ENCODE measurements at regions not wholly inside any gene's neighbourhood (a gene's known extent, or its start where the extent isn't known, plus 50 kb on each side); places are given as distances from the start of the nearest gene placed in this dataset.

DNA sequence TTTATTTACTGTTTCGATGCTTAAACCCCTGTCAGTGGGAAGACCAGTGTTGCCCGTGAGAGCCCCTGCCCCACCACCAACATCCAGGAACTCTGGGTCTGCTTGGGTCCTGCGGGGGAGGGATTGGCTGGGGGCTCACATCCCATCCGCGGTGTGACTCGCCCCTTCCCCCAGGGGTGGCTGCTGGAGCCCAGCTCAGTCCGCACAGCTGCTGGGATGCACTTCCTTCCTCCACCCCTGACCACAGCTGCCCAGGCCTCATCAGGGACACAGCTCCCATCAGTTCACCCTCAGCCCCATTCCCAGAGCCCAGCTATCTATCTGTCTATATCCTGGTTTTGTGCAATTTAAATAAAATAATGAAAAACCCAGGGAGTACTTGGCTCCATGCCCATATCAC lies 54.5 kb downstream of the JAKMIP3 start:
- H3K79me2 ChIP-seq (ENCODE audit: insufficient read depth, low read length) = no peaks in the 10 kb centered on the region
- H2AFZ ChIP-seq (ENCODE audit: low read depth, low read length, poor library complexity, severe bottlenecking) = no peak overlapping the region
- ChIA-PET CTCF (no interaction called here), POLR2A (no interaction called here), RAD21 (ENCODE audit: low non-redundant PET in 1 of 2, low total read pairs in 2 of 2, uncharacterized antibody in 2 of 2, unreplicated experiment in 2 of 2) (no interaction called here)
- no peak for TF ChIP-seq YY1 (IDR thresholded peaks at IDR 0.05; ENCODE audit: extremely low read depth, insufficient replicate concordance, low read depth, low read length)
- TF ChIP-seq ZFX (IDR thresholded peaks at IDR 0.05) = no peak
- TF ChIP-seq JUND (IDR thresholded peaks at IDR 0.05) = no peak
- intact Hi-C loops (cut with micrococcal nuclease) = no loop called here
- H3K4me1 ChIP-seq (ENCODE audit: control insufficient read depth in 1 of 2, insufficient read depth in 2 of 2, low read length in 2 of 2) = no peaks in the 10 kb centered on the region
- no peaks in the 10 kb centered on the region for H3K9me3 ChIP-seq (ENCODE audit: control insufficient read depth in 1 of 2, insufficient read depth in 1 of 2, low read depth in 1 of 2, low read length in 2 of 2)
- no peak overlapping the region for H3K9ac ChIP-seq (ENCODE audit: low read length)
- BruUV-seq (replicated peaks) = no TSS peak
- H4K20me1 ChIP-seq (ENCODE audit: insufficient read depth) = no peaks in the 10 kb centered on the region
- ATAC-seq (no peak), DNase-seq (ENCODE audit: low read depth, low spot score) (no peak)
- no peak overlapping the region for H3K4me3 ChIP-seq (replicated peaks in 1 of 2; ENCODE audit: low read depth in 1 of 2, low read length in 2 of 2)
- no peaks in the 10 kb centered on the region for H3K36me3 ChIP-seq (ENCODE audit: control insufficient read depth in 1 of 2, insufficient read depth in 2 of 2, low read length in 2 of 2)
- no peaks in the 10 kb centered on the region for H3K9me2 ChIP-seq (ENCODE audit: insufficient read depth)
- no peaks in the 10 kb centered on the region for H3K27me3 ChIP-seq (ENCODE audit: insufficient read depth, low read length)
- H3K27ac ChIP-seq (ENCODE audit: low read depth, low read length) = no peak overlapping the region
- H3K4me2 ChIP-seq (ENCODE audit: low read length) = no peak overlapping the region

DNA sequence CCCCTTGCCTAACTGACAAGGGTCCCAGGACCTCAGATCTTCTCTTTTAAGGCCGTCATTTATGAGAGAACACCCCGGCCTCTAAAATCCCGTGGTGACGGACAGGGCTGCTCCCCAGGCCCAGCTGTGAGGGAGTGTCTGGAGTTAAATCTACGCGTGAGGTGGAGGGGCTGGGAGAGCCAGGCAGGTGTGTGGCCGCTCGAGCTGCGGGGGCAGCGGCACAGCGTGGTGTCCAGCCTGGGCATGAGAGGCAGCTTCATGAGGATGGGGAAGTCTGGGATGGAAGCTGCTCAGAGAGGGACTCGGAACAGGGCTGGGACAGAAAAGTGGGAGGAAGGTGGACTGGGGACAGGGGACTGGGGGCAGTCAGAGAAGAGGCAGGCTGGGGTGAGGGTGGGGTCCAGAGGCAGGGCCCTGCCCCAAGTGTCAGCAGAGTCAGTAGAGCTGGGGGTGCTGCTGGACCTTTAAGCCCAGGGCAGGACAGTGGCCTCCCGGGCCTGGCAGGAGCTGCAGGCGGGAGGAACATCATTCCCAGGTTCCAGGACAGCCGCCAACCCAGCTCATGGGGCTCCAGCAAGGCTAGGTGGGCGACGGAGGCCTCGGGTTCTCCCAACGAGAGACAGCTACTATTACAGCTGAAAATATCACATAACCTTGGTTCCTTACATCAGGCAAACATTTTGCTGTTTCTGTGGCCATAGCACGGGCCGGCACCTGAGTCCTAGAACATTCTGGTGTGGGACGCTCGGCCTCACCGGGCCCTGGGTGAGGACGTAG lies 55.2 kb downstream of the JAKMIP3 start:
- BruUV-seq (replicated peaks) = no TSS peak
- CTCF ChIA-PET = no interaction called here
- Histone ChIP-seq H3K27me3 (ENCODE audit: insufficient read depth, low read length) (no peaks in the 10 kb centered on the region), H3K4me2 (ENCODE audit: low read length) (no peak overlapping the region), H2AFZ (ENCODE audit: low read depth, low read length, poor library complexity, severe bottlenecking) (no peak overlapping the region), H3K4me1 (ENCODE audit: control insufficient read depth in 1 of 2, insufficient read depth in 2 of 2, low read length in 2 of 2) (no peaks in the 10 kb centered on the region), H3K79me2 (ENCODE audit: insufficient read depth, low read length) (no peaks in the 10 kb centered on the region), H3K36me3 (ENCODE audit: control insufficient read depth in 1 of 2, insufficient read depth in 2 of 2, low read length in 2 of 2) (no peaks in the 10 kb centered on the region), H3K4me3 (replicated peaks in 1 of 2; ENCODE audit: low read depth in 1 of 2, low read length in 2 of 2) (no peak overlapping the region), H3K9me3 (ENCODE audit: control insufficient read depth in 1 of 2, insufficient read depth in 1 of 2, low read depth in 1 of 2, low read length in 2 of 2) (no peaks in the 10 kb centered on the region), H3K9ac (ENCODE audit: low read length) (no peak overlapping the region), H4K20me1 (ENCODE audit: insufficient read depth) (no peaks in the 10 kb centered on the region), H3K27ac (ENCODE audit: low read depth, low read length) (no peak overlapping the region), H3K9me2 (ENCODE audit: insufficient read depth) (no peaks in the 10 kb centered on the region)
- ATAC-seq (no peak), DNase-seq (ENCODE audit: low read depth, low spot score) (no peak)
- intact Hi-C loops (cut with micrococcal nuclease) = no loop called here
- TF ChIP-seq RAD21 (IDR thresholded peaks at IDR 0.05; ENCODE audit: low read depth) (no peak), CEBPB (IDR thresholded peaks at IDR 0.05; ENCODE audit: low read depth) (no peak), FOSL1 (IDR thresholded peaks at IDR 0.05; ENCODE audit: low read depth) (no peak), EZH2phosphoT487 (IDR thresholded peaks at IDR 0.05; ENCODE audit: borderline replicate concordance) (no peak), CBX3 (IDR thresholded peaks at IDR 0.05; ENCODE audit: low read depth) (no peak), JUND (IDR thresholded peaks at IDR 0.05) (no peak), ZFX (IDR thresholded peaks at IDR 0.05) (no peak)
- TF ChIP-seq, protein P1, sequence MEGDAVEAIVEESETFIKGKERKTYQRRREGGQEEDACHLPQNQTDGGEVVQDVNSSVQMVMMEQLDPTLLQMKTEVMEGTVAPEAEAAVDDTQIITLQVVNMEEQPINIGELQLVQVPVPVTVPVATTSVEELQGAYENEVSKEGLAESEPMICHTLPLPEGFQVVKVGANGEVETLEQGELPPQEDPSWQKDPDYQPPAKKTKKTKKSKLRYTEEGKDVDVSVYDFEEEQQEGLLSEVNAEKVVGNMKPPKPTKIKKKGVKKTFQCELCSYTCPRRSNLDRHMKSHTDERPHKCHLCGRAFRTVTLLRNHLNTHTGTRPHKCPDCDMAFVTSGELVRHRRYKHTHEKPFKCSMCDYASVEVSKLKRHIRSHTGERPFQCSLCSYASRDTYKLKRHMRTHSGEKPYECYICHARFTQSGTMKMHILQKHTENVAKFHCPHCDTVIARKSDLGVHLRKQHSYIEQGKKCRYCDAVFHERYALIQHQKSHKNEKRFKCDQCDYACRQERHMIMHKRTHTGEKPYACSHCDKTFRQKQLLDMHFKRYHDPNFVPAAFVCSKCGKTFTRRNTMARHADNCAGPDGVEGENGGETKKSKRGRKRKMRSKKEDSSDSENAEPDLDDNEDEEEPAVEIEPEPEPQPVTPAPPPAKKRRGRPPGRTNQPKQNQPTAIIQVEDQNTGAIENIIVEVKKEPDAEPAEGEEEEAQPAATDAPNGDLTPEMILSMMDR (IDR thresholded peaks at IDR 0.05 in 2 of 3, conservative IDR thresholded peaks at IDR 0.05 in 1 of 3; ENCODE audit: borderline replicate concordance in 1 of 3, insufficient read depth in 1 of 3, low read depth in 2 of 3, low read length in 2 of 3) = no peak
- RAD21 ChIA-PET (ENCODE audit: low non-redundant PET in 1 of 2, low total read pairs in 2 of 2, uncharacterized antibody in 2 of 2, unreplicated experiment in 2 of 2) = no interaction called here
- POLR2A ChIA-PET = no interaction called here

All from HCT116 (cell line).